Vagina (tissue), 2 donors: ENCODE measurements at regions not wholly inside any gene's neighbourhood (a gene's known extent, or its start where the extent isn't known, plus 50 kb on each side); places are given as distances from the start of the nearest gene placed in this dataset.

Source experiments
- DNase-seq, 2 donors: peaks; one replicate each; pipeline ENCODE4 v3.0.0-alpha.2; 2017; ENCODE audit errors: extremely low spot score in 2 of 2
- H3K27ac ChIP-seq: fragments of 200-600 bp; sonication (generic); one replicate; pipeline ENCODE4 v1.5.1; 2019
- H3K27me3 ChIP-seq: fragments of 200-600 bp; sonication (generic); one replicate; pipeline ENCODE4 v1.5.1; 2019
- H3K36me3 ChIP-seq, 2 donors: fragments of 200-600 bp; sonication (generic); one replicate each; pipeline ENCODE4 v1.5.1; 2017 to 2019
- H3K4me1 ChIP-seq: fragments of 200-600 bp; sonication (generic); one replicate; pipeline ENCODE4 v1.5.1; 2019
- H3K4me3 ChIP-seq, 2 donors: fragments of 200-600 bp; sonication (generic); 1 replicate in 1 of 2; 2 replicates in 1 of 2; pipeline ENCODE4 v1.5.1; 2016 to 2019
- H3K9me3 ChIP-seq: fragments of 200-600 bp; sonication (generic); one replicate; pipeline ENCODE4 v1.5.1; 2019
- CTCF ChIP-seq, 3 experiments: fragments of 450-650 bp in 2 of 3; fragments of 200-600 bp in 1 of 3; sonication (generic) in 1 of 3; IDR thresholded peaks; one replicate each; pipeline ENCODE4 v1.5.1; 2017 to 2019; ENCODE audit warnings: antibody characterized with exemption in 3 of 3, mild to moderate bottlenecking in 2 of 3, moderate library complexity in 2 of 3
- POLR2A ChIP-seq, 2 donors: fragments of 450-650 bp; IDR thresholded peaks; one replicate each; pipeline ENCODE4 v1.6.1; 2017; ENCODE audit warnings: antibody characterized with exemption in 2 of 2, mild to moderate bottlenecking in 2 of 2, moderate library complexity in 2 of 2
- POLR2AphosphoS5 ChIP-seq, 2 donors: sonication (generic); formaldehyde crosslinking; IDR thresholded peaks; one replicate each; pipeline ENCODE4 v1.9.0; 2017; ENCODE audit warnings: antibody characterized with exemption in 2 of 2, mild to moderate bottlenecking in 2 of 2, low read depth in 1 of 2; ENCODE audit not compliant: insufficient read depth in 1 of 2
- intact Hi-C: fragments of 100-400 bp; cut with DNase I; formaldehyde crosslinking; loops from one replicate; pipeline ENCODE4 v1.15.1; 2023

GRCh38 chr2:150981826-150982225, 279.8 kb downstream of the RBM43 start:
- no peak overlapping the region for H3K27ac ChIP-seq
- intact Hi-C loops: no loop called here

GRCh38 chr2:150978053-150978452, 283.6 kb downstream of the RBM43 start:
- intact Hi-C loops: no loop called here
- no peak for TF ChIP-seq POLR2A (IDR thresholded peaks at IDR 0.05)
- no peak for TF ChIP-seq CTCF (IDR thresholded peaks at IDR 0.05)
- TF ChIP-seq POLR2AphosphoS5 (IDR thresholded peaks at IDR 0.05; ENCODE audit: insufficient read depth in 1 of 2, low read depth in 1 of 2): no peak
- H3K27me3 ChIP-seq: no peaks in the 10 kb centered on the region

More at GRCh38 chr2:150981826-150982225, 279.8 kb downstream of the RBM43 start:
- DNase-seq: no peak
- Histone ChIP-seq H3K4me1 (no peaks in the 10 kb centered on the region), H3K4me3 (no peak overlapping the region), H3K36me3 (no peaks in the 10 kb centered on the region), H3K9me3 (peaks cover 3% of the 10 kb centered on the region), H3K27me3 (no peaks in the 10 kb centered on the region)
- TF ChIP-seq CTCF (IDR thresholded peaks at IDR 0.05) (no peak), POLR2AphosphoS5 (IDR thresholded peaks at IDR 0.05; ENCODE audit: insufficient read depth in 1 of 2, low read depth in 1 of 2) (no peak), POLR2A (IDR thresholded peaks at IDR 0.05) (no peak)

GRCh38 chr2:150977296-150977695, 284.4 kb downstream of the RBM43 start:
- no peak for DNase-seq
- no peaks in the 10 kb centered on the region for H3K4me1 ChIP-seq

More at GRCh38 chr2:150978053-150978452, 283.6 kb downstream of the RBM43 start:
- H3K4me3 ChIP-seq: no peak overlapping the region
- DNase-seq: no peak
- H3K27ac ChIP-seq: no peak overlapping the region
- no peaks in the 10 kb centered on the region for H3K9me3 ChIP-seq
- H3K4me1 ChIP-seq: no peaks in the 10 kb centered on the region
- H3K36me3 ChIP-seq: no peaks in the 10 kb centered on the region

GRCh38 chr2:150976604-150977003, 285.1 kb downstream of the RBM43 start:
- H3K9me3 ChIP-seq: no peaks in the 10 kb centered on the region
- no peak overlapping the region for H3K27ac ChIP-seq
- intact Hi-C loops: no loop called here
- no peaks in the 10 kb centered on the region for H3K4me1 ChIP-seq
- no peaks in the 10 kb centered on the region for H3K27me3 ChIP-seq
- no peak overlapping the region for H3K4me3 ChIP-seq
- no peak for TF ChIP-seq CTCF (IDR thresholded peaks at IDR 0.05)
- no peak for TF ChIP-seq POLR2AphosphoS5 (IDR thresholded peaks at IDR 0.05; ENCODE audit: insufficient read depth in 1 of 2, low read depth in 1 of 2)
- no peak for TF ChIP-seq POLR2A (IDR thresholded peaks at IDR 0.05)
- no peaks in the 10 kb centered on the region for H3K36me3 ChIP-seq
- no peak for DNase-seq

More at GRCh38 chr2:150977296-150977695, 284.4 kb downstream of the RBM43 start:
- Histone ChIP-seq H3K9me3 (no peaks in the 10 kb centered on the region), H3K36me3 (no peaks in the 10 kb centered on the region), H3K27me3 (no peaks in the 10 kb centered on the region), H3K4me3 (no peak overlapping the region), H3K27ac (no peak overlapping the region)
- TF ChIP-seq CTCF (IDR thresholded peaks at IDR 0.05) (no peak), POLR2A (IDR thresholded peaks at IDR 0.05) (no peak), POLR2AphosphoS5 (IDR thresholded peaks at IDR 0.05; ENCODE audit: insufficient read depth in 1 of 2, low read depth in 1 of 2) (no peak)
- intact Hi-C loops: no loop called here

- Histone ChIP-seq H3K4me3 (no peak overlapping the region), H3K36me3 (no peaks in the 10 kb centered on the region), H3K9me3 (no peaks in the 10 kb centered on the region), H3K4me1 (no peaks in the 10 kb centered on the region), H3K27me3 (no peaks in the 10 kb centered on the region), H3K27ac (no peak overlapping the region)
- intact Hi-C loops: no loop called here
- DNase-seq: no peak
- TF ChIP-seq POLR2AphosphoS5 (IDR thresholded peaks at IDR 0.05; ENCODE audit: insufficient read depth in 1 of 2, low read depth in 1 of 2) (no peak), CTCF (IDR thresholded peaks at IDR 0.05) (no peak), POLR2A (IDR thresholded peaks at IDR 0.05) (no peak)
These were observed 286.8 kb downstream of the RBM43 start for GRCh38 chr2:150974864-150975263.
